BJ (cell line): ENCODE measurements at regions not wholly inside any gene's neighbourhood (a gene's known extent, or its start where the extent isn't known, plus 50 kb on each side); places are given as distances from the start of the nearest gene placed in this dataset.

ENCODE experiments used
- CTCF ChIA-PET: fragments of 350-600 bp; formaldehyde crosslinking; extraction: SDS; loops from one replicate; lab custom pipeline; 2021; ENCODE audit warnings: antibody characterized with exemption, inconsistent platforms; lab: Yijun Ruan, JAX
- POLR2A ChIA-PET: fragments of 300-600 bp; sonication (Branson Sonifier 250); formaldehyde crosslinking; extraction: SDS; loops from one replicate; lab custom pipeline; 2021; ENCODE audit warnings: antibody characterized with exemption; lab: Charles Lee
- DNase-seq: peaks from one replicate; pipeline ENCODE4 v3.0.0-alpha.2; 2011; ENCODE audit warnings: low read depth
- H3K27me3 ChIP-seq: 2 replicates; pipeline ENCODE4 v1.6.0; 2011; ENCODE audit warnings: low read length; ENCODE audit not compliant: control insufficient read depth, insufficient read depth
- H3K36me3 ChIP-seq: 2 replicates; pipeline ENCODE4 v1.5.1; 2011; ENCODE audit warnings: low read length; ENCODE audit not compliant: control insufficient read depth, insufficient read depth
- H3K4me3 ChIP-seq: 2 replicates; pipeline ENCODE4 v1.5.1; 2011; ENCODE audit warnings: low read depth, mild to moderate bottlenecking, control low read depth, low read length
- CTCF ChIP-seq: IDR thresholded peaks from 2 replicates; pipeline ENCODE4 v1.5.1; 2011; ENCODE audit warnings: low read depth, mild to moderate bottlenecking, control low read depth, inconsistent platforms, low read length, moderate library complexity; ENCODE audit not compliant: insufficient read depth

GRCh38 chr18:61149786-61150185 lies 183.4 kb upstream of the CDH20 start:
- H3K36me3 ChIP-seq, result no peaks in the 10 kb centered on the region
- no peaks in the 10 kb centered on the region for H3K27me3 ChIP-seq
- H3K4me3 ChIP-seq, result no peak overlapping the region
- ChIA-PET POLR2A (no interaction called here), CTCF (no interaction called here)
- TF ChIP-seq CTCF, result no peak
- no peak for DNase-seq

GRCh38 chr18:61153571-61153970 lies 179.7 kb upstream of the CDH20 start:
- POLR2A ChIA-PET, result no interaction called here
- no peaks in the 10 kb centered on the region for H3K36me3 ChIP-seq
- no peaks in the 10 kb centered on the region for H3K27me3 ChIP-seq
- CTCF ChIA-PET, result no interaction called here
- no peak overlapping the region for H3K4me3 ChIP-seq
- no peak for TF ChIP-seq CTCF
- DNase-seq, result no peak

- ChIA-PET CTCF (no interaction called here), POLR2A (no interaction called here)
- DNase-seq, result no peak
- no peak overlapping the region for H3K4me3 ChIP-seq
- no peaks in the 10 kb centered on the region for H3K27me3 ChIP-seq
- no peaks in the 10 kb centered on the region for H3K36me3 ChIP-seq
- TF ChIP-seq CTCF, result no peak
Measured at GRCh38 chr18:61154866-61155265, 178.4 kb upstream of the CDH20 start.

GRCh38 chr18:61155586-61155985 lies 177.6 kb upstream of the CDH20 start:
- ChIA-PET POLR2A (no interaction called here), CTCF (interaction anchor here (0.6 kb wide), 1 partner anchor 458 kb away, joined by 3 read pairs; no protein-coding TSS in a partner anchor)
- DNase-seq, result no peak
- TF ChIP-seq CTCF, result no peak
- no peaks in the 10 kb centered on the region for H3K27me3 ChIP-seq
- H3K4me3 ChIP-seq, result no peak overlapping the region
- H3K36me3 ChIP-seq, result no peaks in the 10 kb centered on the region

GRCh38 chr18:61157451-61157850 lies 175.8 kb upstream of the CDH20 start:
- ChIA-PET POLR2A (no interaction called here), CTCF (no interaction called here)
- no peak overlapping the region for H3K4me3 ChIP-seq
- H3K27me3 ChIP-seq, result no peaks in the 10 kb centered on the region
- DNase-seq, result no peak
- no peaks in the 10 kb centered on the region for H3K36me3 ChIP-seq
- TF ChIP-seq CTCF, result no peak
